Right lobe of liver (tissue), 4 donors: ENCODE measurements at regions not wholly inside any gene's neighbourhood (a gene's known extent, or its start where the extent isn't known, plus 50 kb on each side); places are given as distances from the start of the nearest gene placed in this dataset.

Source experiments
- POLR2A ChIP-seq: fragments of 450-650 bp; IDR thresholded peaks from one replicate; pipeline ENCODE4 v1.6.1; 2017; ENCODE audit warnings: antibody characterized with exemption, mild to moderate bottlenecking
- TF ChIP-seq, protein P1 (sequence below), 4 donors: fragments of 200-600 bp in 3 of 4; fragments of 450-650 bp in 1 of 4; IDR thresholded peaks; one replicate each; pipeline versions ENCODE4 v1.5.1 to v1.8.0; 2016 to 2022; ENCODE audit warnings: antibody characterized with exemption in 4 of 4, mild to moderate bottlenecking in 2 of 4
- donor health status: DM: no; HTN: no; CAD: no.
- donor health status: DM: no; HTN: no; CAD: no.
- donor health status: DM: no; HTN: yes; CAD: no.

DNA sequence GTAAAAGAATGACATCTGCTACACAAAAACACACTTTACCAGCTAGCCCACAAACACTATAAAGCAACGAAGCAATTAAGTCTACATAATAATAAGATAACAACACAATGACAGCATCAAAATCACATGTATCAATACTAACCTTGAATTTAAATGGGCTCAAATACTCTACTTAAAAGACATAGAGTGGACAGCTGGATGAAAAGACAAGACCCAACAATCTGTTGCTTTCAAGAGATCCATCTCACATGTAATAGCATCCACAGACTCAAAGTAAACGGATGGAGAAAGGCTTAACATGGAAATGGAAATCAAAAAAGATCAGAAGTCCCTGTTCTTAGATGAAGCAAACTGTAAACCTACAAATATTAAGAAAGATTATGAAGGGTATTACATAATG is 2175.9 kb downstream of the PCDH9 start:
- TF ChIP-seq, protein P1, sequence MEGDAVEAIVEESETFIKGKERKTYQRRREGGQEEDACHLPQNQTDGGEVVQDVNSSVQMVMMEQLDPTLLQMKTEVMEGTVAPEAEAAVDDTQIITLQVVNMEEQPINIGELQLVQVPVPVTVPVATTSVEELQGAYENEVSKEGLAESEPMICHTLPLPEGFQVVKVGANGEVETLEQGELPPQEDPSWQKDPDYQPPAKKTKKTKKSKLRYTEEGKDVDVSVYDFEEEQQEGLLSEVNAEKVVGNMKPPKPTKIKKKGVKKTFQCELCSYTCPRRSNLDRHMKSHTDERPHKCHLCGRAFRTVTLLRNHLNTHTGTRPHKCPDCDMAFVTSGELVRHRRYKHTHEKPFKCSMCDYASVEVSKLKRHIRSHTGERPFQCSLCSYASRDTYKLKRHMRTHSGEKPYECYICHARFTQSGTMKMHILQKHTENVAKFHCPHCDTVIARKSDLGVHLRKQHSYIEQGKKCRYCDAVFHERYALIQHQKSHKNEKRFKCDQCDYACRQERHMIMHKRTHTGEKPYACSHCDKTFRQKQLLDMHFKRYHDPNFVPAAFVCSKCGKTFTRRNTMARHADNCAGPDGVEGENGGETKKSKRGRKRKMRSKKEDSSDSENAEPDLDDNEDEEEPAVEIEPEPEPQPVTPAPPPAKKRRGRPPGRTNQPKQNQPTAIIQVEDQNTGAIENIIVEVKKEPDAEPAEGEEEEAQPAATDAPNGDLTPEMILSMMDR (IDR thresholded peaks at IDR 0.05) = no peak
- no peak for TF ChIP-seq POLR2A
